ENCODE measurements at regions not wholly inside any gene's neighbourhood (a gene's known extent, or its start where the extent isn't known, plus 50 kb on each side); places are given as distances from the start of the nearest gene placed in this dataset.

- no TSS peak for BruUV-seq (replicated peaks)
- no peak for TF ChIP-seq CTCF (IDR thresholded peaks at IDR 0.05; ENCODE audit: insufficient read depth in 1 of 2, low read depth in 1 of 2, low read length in 1 of 2, severe bottlenecking in 1 of 2, unreplicated experiment in 1 of 2)
- Histone ChIP-seq H3K4me1 (no peaks in the 10 kb centered on the region), H3K4me3 (ENCODE audit: low read depth, low read length) (no peak overlapping the region), H3K9me3 (no peaks in the 10 kb centered on the region), H3K27me3 (replicated peaks; ENCODE audit: control insufficient read depth, insufficient read depth, low read length) (no peaks in the 10 kb centered on the region), H3K36me3 (ENCODE audit: control insufficient read depth, insufficient read depth, low read length) (no peaks in the 10 kb centered on the region)
- ChIA-PET CTCF (interaction anchor here (0.6 kb wide), 1 partner anchor 195 kb away, joined by 3 read pairs; no protein-coding TSS in a partner anchor), POLR2A (no interaction called here)
- no peak for DNase-seq
- Mint-ChIP-seq H3K4me1 (ENCODE audit: low read depth, unreplicated experiment) (no peaks in the 10 kb centered on the region), H3K27me3 (ENCODE audit: insufficient read depth, unreplicated experiment) (peaks cover 10% of the 10 kb centered on the region), H3K4me3 (ENCODE audit: unreplicated experiment) (no peak overlapping the region), H3K36me3 (ENCODE audit: insufficient read depth, unreplicated experiment) (no peaks in the 10 kb centered on the region), H3K27ac (ENCODE audit: unreplicated experiment) (no peak overlapping the region), H3K9me3 (ENCODE audit: unreplicated experiment) (no peaks in the 10 kb centered on the region)
- intact Hi-C loops (cut with micrococcal nuclease; ENCODE audit: unreplicated experiment) = no loop called here
Observed at GRCh38 chr4:153906231-153906630, 117.3 kb upstream of the SFRP2 start.

GRCh38 chr4:153905231-153905630 lies 116.3 kb upstream of the SFRP2 start:
- no peaks in the 10 kb centered on the region for H3K9me3 ChIP-seq
- Mint-ChIP-seq H3K27me3 (ENCODE audit: insufficient read depth, unreplicated experiment) (peaks cover 7% of the 10 kb centered on the region), H3K27ac (ENCODE audit: unreplicated experiment) (no peak overlapping the region), H3K4me3 (ENCODE audit: unreplicated experiment) (no peak overlapping the region), H3K4me1 (ENCODE audit: low read depth, unreplicated experiment) (no peaks in the 10 kb centered on the region), H3K36me3 (ENCODE audit: insufficient read depth, unreplicated experiment) (no peaks in the 10 kb centered on the region), H3K9me3 (ENCODE audit: unreplicated experiment) (no peaks in the 10 kb centered on the region)
- DNase-seq = no peak
- CTCF ChIA-PET = no interaction called here
- no TSS peak for BruUV-seq (replicated peaks)
- no peaks in the 10 kb centered on the region for H3K4me1 ChIP-seq
- H3K27me3 ChIP-seq (replicated peaks; ENCODE audit: control insufficient read depth, insufficient read depth, low read length) = no peaks in the 10 kb centered on the region
- POLR2A ChIA-PET = no interaction called here
- no peak for TF ChIP-seq CTCF (IDR thresholded peaks at IDR 0.05; ENCODE audit: insufficient read depth in 1 of 2, low read depth in 1 of 2, low read length in 1 of 2, severe bottlenecking in 1 of 2, unreplicated experiment in 1 of 2)
- H3K36me3 ChIP-seq (ENCODE audit: control insufficient read depth, insufficient read depth, low read length) = no peaks in the 10 kb centered on the region
- intact Hi-C loops (cut with micrococcal nuclease; ENCODE audit: unreplicated experiment) = no loop called here
- H3K4me3 ChIP-seq (ENCODE audit: low read depth, low read length) = no peak overlapping the region

GRCh38 chr4:153904011-153904410 lies 115.1 kb upstream of the SFRP2 start:
- H3K36me3 Mint-ChIP-seq (ENCODE audit: insufficient read depth, unreplicated experiment) = no peaks in the 10 kb centered on the region
- Histone ChIP-seq H3K4me3 (ENCODE audit: low read depth, low read length) (no peak overlapping the region), H3K9me3 (no peaks in the 10 kb centered on the region), H3K4me1 (no peaks in the 10 kb centered on the region), H3K27me3 (replicated peaks; ENCODE audit: control insufficient read depth, insufficient read depth, low read length) (no peaks in the 10 kb centered on the region), H3K36me3 (ENCODE audit: control insufficient read depth, insufficient read depth, low read length) (no peaks in the 10 kb centered on the region)
- intact Hi-C loops (cut with micrococcal nuclease; ENCODE audit: unreplicated experiment) = no loop called here
- H3K4me1 Mint-ChIP-seq (ENCODE audit: low read depth, unreplicated experiment) = no peaks in the 10 kb centered on the region
- no peaks in the 10 kb centered on the region for H3K9me3 Mint-ChIP-seq (ENCODE audit: unreplicated experiment)
- H3K27ac Mint-ChIP-seq (ENCODE audit: unreplicated experiment) = no peak overlapping the region
- H3K27me3 Mint-ChIP-seq (ENCODE audit: insufficient read depth, unreplicated experiment) = peaks cover 7% of the 10 kb centered on the region
- DNase-seq = no peak
- ChIA-PET POLR2A (no interaction called here), CTCF (no interaction called here)
- TF ChIP-seq CTCF (IDR thresholded peaks at IDR 0.05; ENCODE audit: insufficient read depth in 1 of 2, low read depth in 1 of 2, low read length in 1 of 2, severe bottlenecking in 1 of 2, unreplicated experiment in 1 of 2) = no peak
- BruUV-seq (replicated peaks) = no TSS peak
- H3K4me3 Mint-ChIP-seq (ENCODE audit: unreplicated experiment) = no peak overlapping the region

Measured in Caco-2 (cell line).